ENCODE measurements at regions not wholly inside any gene's neighbourhood (a gene's known extent, or its start where the extent isn't known, plus 50 kb on each side); places are given as distances from the start of the nearest gene placed in this dataset.
"Not testable (repeated sequence)": the region's sequence is repeated elsewhere in the genome, so short reads cannot be mapped to it uniquely, and the experiment has no call there.

GRCh38 chr4:189711956-189712355 lies 228.7 kb upstream of the FRG1 start:
- not testable (repeated sequence) for H3K4me1 Mint-ChIP-seq; ATAC-seq (replicated peaks); H3K27ac Mint-ChIP-seq

GRCh38 chr4:189721016-189721993 lies 219.4 kb upstream of the FRG1 start:
- peak in 1 of 2 donors; percentile 33 for ATAC-seq (replicated peaks)
- peak overlapping the region in 1 of 2 donors; percentile 26 for H3K4me3 Mint-ChIP-seq
- not testable (repeated sequence) for H3K36me3 Mint-ChIP-seq

More at GRCh38 chr4:189711956-189712355, 228.7 kb upstream of the FRG1 start:
- H3K4me3 Mint-ChIP-seq, H3K9me3 Mint-ChIP-seq, H3K36me3 Mint-ChIP-seq, DNase-seq, H3K27me3 Mint-ChIP-seq: not testable (repeated sequence)

GRCh38 chr4:189722324-189723003 lies 218.2 kb upstream of the FRG1 start:
- ATAC-seq (replicated peaks) = peak in 1 of 2 donors; percentile 31
- H3K27me3 Mint-ChIP-seq, H3K4me1 Mint-ChIP-seq, H3K9me3 Mint-ChIP-seq, H3K36me3 Mint-ChIP-seq: not testable (repeated sequence)
- peak overlapping the region; percentile 17 for H3K27ac Mint-ChIP-seq
- DNase-seq = peak; percentile 23
- peak overlapping the region in 1 of 2 donors; percentile 61 for H3K4me3 Mint-ChIP-seq

More at GRCh38 chr4:189721016-189721993, 219.4 kb upstream of the FRG1 start:
- not testable (repeated sequence) for H3K27me3 Mint-ChIP-seq, H3K27ac Mint-ChIP-seq, H3K4me1 Mint-ChIP-seq, H3K9me3 Mint-ChIP-seq, DNase-seq

DNA sequence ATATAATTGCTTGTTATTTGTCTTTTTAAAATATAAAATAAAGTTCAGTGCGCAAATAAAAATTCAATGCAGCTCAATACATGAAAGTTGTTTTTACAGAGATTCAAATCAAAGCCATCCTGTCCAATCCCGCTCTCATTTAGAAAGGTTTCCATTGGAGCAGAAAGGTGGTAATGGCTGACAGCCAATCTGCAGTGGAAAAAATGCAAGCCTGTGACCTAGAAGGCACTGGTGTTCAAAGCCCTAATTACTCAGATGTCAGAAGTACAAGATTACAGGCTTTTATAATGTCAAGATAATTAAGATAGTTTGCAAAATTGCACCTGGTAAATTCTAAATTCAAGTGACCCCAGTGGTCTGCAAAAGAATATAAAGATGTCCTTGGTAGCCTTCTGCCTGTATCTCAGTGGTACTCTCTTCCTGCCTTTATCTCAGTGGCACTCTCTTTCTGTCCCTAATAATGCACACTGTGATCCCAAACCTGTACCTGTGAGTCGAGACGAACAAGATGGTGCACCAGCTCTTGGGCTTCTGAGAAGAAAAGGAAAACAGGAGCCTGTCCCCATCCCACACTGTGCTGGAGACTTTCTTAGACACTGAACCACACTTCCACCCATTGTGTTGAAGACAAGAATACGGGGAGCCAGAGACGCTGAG lies 212.6 kb upstream of the FRG1 start:
- H3K9me3 Mint-ChIP-seq = peaks cover 0 to 11% of the 10 kb centered on the region in 2 donors
- DNase-seq; ATAC-seq (replicated peaks); H3K27ac Mint-ChIP-seq; H3K4me1 Mint-ChIP-seq; H3K4me3 Mint-ChIP-seq; H3K27me3 Mint-ChIP-seq; H3K36me3 Mint-ChIP-seq: not testable (repeated sequence)

DNA sequence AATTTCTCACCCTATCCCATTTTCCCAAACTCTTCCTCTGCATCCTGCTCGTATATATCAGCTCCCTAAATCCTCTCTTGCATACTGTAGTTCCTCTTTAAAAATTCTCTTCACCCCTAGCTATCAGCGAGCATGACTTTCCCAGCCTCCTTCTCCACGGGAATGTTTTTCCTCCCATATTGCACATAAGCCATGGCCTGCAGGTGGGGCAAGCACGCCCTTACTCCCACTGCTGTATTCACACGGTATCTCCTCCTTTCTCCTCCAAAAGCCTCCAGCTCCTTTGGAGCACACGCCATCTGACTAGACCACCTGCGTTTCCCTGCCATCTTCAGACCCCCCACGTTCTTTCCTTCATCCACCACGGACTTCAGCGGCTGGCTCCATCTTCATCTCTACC lies 208.7 kb upstream of the FRG1 start:
- peaks cover 3 to 28% of the 10 kb centered on the region in 2 donors for H3K9me3 Mint-ChIP-seq
- H3K4me1 Mint-ChIP-seq; DNase-seq; ATAC-seq (replicated peaks); H3K4me3 Mint-ChIP-seq; H3K27me3 Mint-ChIP-seq; H3K36me3 Mint-ChIP-seq; H3K27ac Mint-ChIP-seq: not testable (repeated sequence)

DNA sequence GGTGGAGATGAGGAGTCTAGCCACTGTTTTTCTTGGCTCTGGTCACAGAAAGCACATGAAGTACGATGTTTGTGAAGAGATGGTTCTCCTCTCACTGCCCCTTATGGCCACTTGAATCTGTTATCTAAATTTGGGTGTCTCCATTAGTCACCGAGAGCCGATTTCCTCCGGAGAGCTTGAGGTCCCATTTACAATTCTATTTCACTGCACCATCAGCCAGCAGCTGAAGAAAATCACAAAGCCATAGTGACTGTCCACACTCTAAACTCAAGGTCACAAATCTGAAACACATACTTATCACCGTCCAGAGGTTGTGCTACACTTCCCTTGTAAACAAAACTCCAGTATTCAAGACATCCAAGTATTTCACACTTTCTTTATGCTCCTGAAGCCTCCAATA lies 207.2 kb upstream of the FRG1 start:
- not testable (repeated sequence) for H3K4me3 Mint-ChIP-seq; H3K36me3 Mint-ChIP-seq; H3K27me3 Mint-ChIP-seq; H3K4me1 Mint-ChIP-seq; DNase-seq; H3K27ac Mint-ChIP-seq; ATAC-seq (replicated peaks)
- H3K9me3 Mint-ChIP-seq = peaks cover 3 to 28% of the 10 kb centered on the region in 2 donors

DNA sequence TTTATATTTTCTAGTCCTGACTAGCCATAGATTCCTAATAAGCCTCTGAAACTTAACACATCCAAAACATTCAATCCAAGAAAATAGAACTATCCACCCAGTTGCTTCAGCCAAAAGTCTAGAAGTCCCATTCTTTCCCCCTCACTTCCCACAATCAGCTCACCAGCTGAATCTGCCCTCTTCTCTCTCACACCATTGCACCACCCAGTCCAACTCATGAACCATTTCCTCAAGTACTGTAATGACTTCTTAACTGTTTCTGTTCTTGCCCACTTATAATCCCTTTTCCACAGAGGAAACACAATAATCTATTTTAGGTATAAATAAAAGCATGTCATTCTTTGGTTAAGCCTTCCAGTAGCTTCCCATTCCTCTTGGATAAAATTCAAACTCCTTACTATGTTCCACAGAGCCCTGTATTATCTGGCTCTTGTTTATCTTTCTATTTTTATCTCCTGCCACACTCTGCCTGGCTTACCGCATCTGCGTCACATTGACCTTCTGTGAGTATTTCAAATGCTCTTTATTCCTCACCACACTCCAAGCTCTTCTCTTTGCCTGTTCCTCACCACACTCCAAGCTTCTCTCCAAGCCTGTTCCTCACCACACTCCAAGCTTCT lies 205.9 kb upstream of the FRG1 start:
- H3K36me3 Mint-ChIP-seq; DNase-seq; H3K4me1 Mint-ChIP-seq; H3K27ac Mint-ChIP-seq; H3K4me3 Mint-ChIP-seq; H3K27me3 Mint-ChIP-seq; ATAC-seq (replicated peaks): not testable (repeated sequence)
- H3K9me3 Mint-ChIP-seq = peaks cover 3 to 27% of the 10 kb centered on the region in 2 donors

DNA sequence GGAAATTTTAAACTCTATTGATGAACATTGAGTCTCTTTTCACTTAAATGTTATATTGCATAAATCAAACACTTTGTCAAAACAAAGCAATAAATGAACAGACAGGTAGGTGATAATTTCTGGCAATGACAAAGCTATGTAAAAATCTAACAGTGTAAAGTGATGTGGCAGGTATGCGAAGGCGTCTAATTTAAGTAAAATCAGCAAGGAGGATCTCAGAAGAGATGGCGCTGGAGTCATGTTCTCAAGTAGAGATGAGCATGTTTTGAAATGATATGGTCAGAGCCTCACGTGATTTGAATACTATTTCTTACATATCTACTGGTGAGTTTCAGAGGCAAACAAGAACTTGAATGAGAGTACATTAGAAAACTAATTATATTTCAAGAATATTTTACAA lies 204.0 kb upstream of the FRG1 start:
- H3K9me3 Mint-ChIP-seq = peaks cover 3 to 24% of the 10 kb centered on the region in 2 donors
- not testable (repeated sequence) for H3K4me1 Mint-ChIP-seq; H3K27me3 Mint-ChIP-seq; H3K27ac Mint-ChIP-seq; H3K36me3 Mint-ChIP-seq; DNase-seq; H3K4me3 Mint-ChIP-seq; ATAC-seq (replicated peaks)

GRCh38 chr4:189740118-189740517 lies 200.6 kb upstream of the FRG1 start:
- not testable (repeated sequence) for H3K9me3 Mint-ChIP-seq; DNase-seq; ATAC-seq (replicated peaks); H3K27ac Mint-ChIP-seq; H3K27me3 Mint-ChIP-seq; H3K4me3 Mint-ChIP-seq; H3K36me3 Mint-ChIP-seq; H3K4me1 Mint-ChIP-seq

GRCh38 chr4:189740873-189741272 lies 199.8 kb upstream of the FRG1 start:
- DNase-seq = no peak
- Mint-ChIP-seq H3K36me3 (no peaks in the 10 kb centered on the region), H3K9me3 (peaks cover 4 to 7% of the 10 kb centered on the region in 2 donors), H3K27ac (no peak overlapping the region), H3K4me1 (no peaks in the 10 kb centered on the region), H3K4me3 (no peak overlapping the region), H3K27me3 (no peaks in the 10 kb centered on the region)
- ATAC-seq (replicated peaks) = no peak

- ATAC-seq (replicated peaks); H3K4me3 Mint-ChIP-seq; H3K27me3 Mint-ChIP-seq; H3K4me1 Mint-ChIP-seq; DNase-seq; H3K27ac Mint-ChIP-seq; H3K36me3 Mint-ChIP-seq: not testable (repeated sequence)
- peaks cover 1 to 12% of the 10 kb centered on the region in 2 donors for H3K9me3 Mint-ChIP-seq
These were observed 187.6 kb upstream of the FRG1 start for GRCh38 chr4:189753092-189753491.

GRCh38 chr4:189763583-189763982 lies 177.1 kb upstream of the FRG1 start:
- Mint-ChIP-seq H3K27ac (no peak overlapping the region), H3K27me3 (no peaks in the 10 kb centered on the region), H3K4me3 (no peak overlapping the region), H3K36me3 (no peaks in the 10 kb centered on the region), H3K9me3 (peaks cover 6 to 14% of the 10 kb centered on the region in 2 donors), H3K4me1 (no peaks in the 10 kb centered on the region)
- DNase-seq (no peak), ATAC-seq (replicated peaks) (no peak)

DNA sequence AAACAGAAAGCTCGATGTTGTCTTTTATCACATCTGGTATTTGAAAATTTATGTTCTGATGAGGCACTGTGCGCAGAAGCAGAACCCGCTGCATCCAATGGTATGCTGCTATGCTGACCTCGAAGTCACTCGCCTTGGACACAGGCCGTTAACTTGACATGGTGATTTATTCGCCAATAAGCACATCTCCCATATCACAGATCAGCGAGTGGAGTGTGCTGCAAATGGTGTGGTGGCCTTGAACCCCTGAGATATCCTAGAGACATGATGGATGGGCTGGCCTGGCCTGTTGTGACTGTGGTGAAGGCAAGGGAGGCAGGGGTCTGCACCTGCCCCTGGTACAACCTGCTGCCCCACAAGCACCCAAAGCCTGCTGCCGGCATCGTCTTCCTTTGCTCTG lies 175.4 kb upstream of the FRG1 start:
- Mint-ChIP-seq H3K4me3 (no peak overlapping the region), H3K36me3 (no peaks in the 10 kb centered on the region), H3K9me3 (peaks cover 4 to 7% of the 10 kb centered on the region in 2 donors), H3K27me3 (no peaks in the 10 kb centered on the region), H3K27ac (no peak overlapping the region), H3K4me1 (no peaks in the 10 kb centered on the region)
- DNase-seq = no peak
- no peak for ATAC-seq (replicated peaks)

- DNase-seq (no peak), ATAC-seq (replicated peaks) (no peak)
- H3K4me3 Mint-ChIP-seq = no peak overlapping the region
- H3K27ac Mint-ChIP-seq = no peak overlapping the region
- H3K36me3 Mint-ChIP-seq = no peaks in the 10 kb centered on the region
- no peaks in the 10 kb centered on the region for H3K4me1 Mint-ChIP-seq
- peaks cover 2 to 6% of the 10 kb centered on the region in 2 donors for H3K9me3 Mint-ChIP-seq
- H3K27me3 Mint-ChIP-seq = no peaks in the 10 kb centered on the region
These were observed 174.9 kb upstream of the FRG1 start for GRCh38 chr4:189765736-189766135.

All from stimulated activated naive B cell treated with anti-CD40 and anti-IgM and Interleukin-4, amounts not matched to agents 10 μg/mL and 1 μg/mL and 100 μg/mL, for 72 hours (primary cell).